HG02973 (cell line): ENCODE measurements at regions not wholly inside any gene's neighbourhood (a gene's known extent, or its start where the extent isn't known, plus 50 kb on each side); places are given as distances from the start of the nearest gene placed in this dataset.
"Not testable (repeated sequence)": the region's sequence is repeated elsewhere in the genome, so short reads cannot be mapped to it uniquely, and the experiment has no call there.

Source experiments
- ATAC-seq: cut with Tn5 transposase; IDR thresholded peaks from one replicate; pipeline ENCODE4 v1.9.1; 2021; ENCODE audit warnings: moderate library complexity; ENCODE audit not compliant: unreplicated experiment

- ATAC-seq: not testable (repeated sequence)
These were observed 53.1 kb upstream of the TMEM252 start for GRCh38 chr9:68593760-68594159.

- no peak for ATAC-seq
These were observed 55.2 kb upstream of the TMEM252 start for GRCh38 chr9:68595868-68596267.

GRCh38 chr9:68597362-68597997 lies 56.8 kb upstream of the TMEM252 start:
- ATAC-seq: no peak

GRCh38 chr9:68599826-68600225 lies 59.1 kb upstream of the TMEM252 start:
- no peak for ATAC-seq

- ATAC-seq: no peak
These were observed 60.4 kb upstream of the TMEM252 start for GRCh38 chr9:68601081-68601480.

- ATAC-seq: no peak
These were observed 62.7 kb upstream of the TMEM252 start for GRCh38 chr9:68603371-68603770.

GRCh38 chr9:68608763-68609162 lies 68.1 kb upstream of the TMEM252 start:
- ATAC-seq: no peak

GRCh38 chr9:68609901-68610415 lies 69.3 kb upstream of the TMEM252 start:
- ATAC-seq: no peak

- no peak for ATAC-seq
These were observed 73.4 kb upstream of the TMEM252 start for GRCh38 chr9:68614121-68614520.

GRCh38 chr9:68617011-68617410 lies 76.3 kb upstream of the TMEM252 start:
- ATAC-seq: not testable (repeated sequence)

- ATAC-seq: no peak
These were observed 78.4 kb upstream of the TMEM252 start for GRCh38 chr9:68619072-68619471.

- ATAC-seq: no peak
These were observed 79.0 kb upstream of the TMEM252 start for GRCh38 chr9:68619636-68620035.

- no peak for ATAC-seq
These were observed 79.5 kb upstream of the PIP5K1B start for GRCh38 chr9:68625559-68625958.

- ATAC-seq: no peak
These were observed 78.5 kb upstream of the PIP5K1B start for GRCh38 chr9:68626526-68626925.

GRCh38 chr9:68627104-68627503 lies 77.9 kb upstream of the PIP5K1B start:
- ATAC-seq: no peak

GRCh38 chr9:68627594-68627993 lies 77.4 kb upstream of the PIP5K1B start:
- no peak for ATAC-seq

- no peak for ATAC-seq
These were observed 76.0 kb upstream of the PIP5K1B start for GRCh38 chr9:68629042-68629441.

- no peak for ATAC-seq
These were observed 73.2 kb upstream of the PIP5K1B start for GRCh38 chr9:68631811-68632210.

- ATAC-seq: no peak
These were observed 68.0 kb upstream of the PIP5K1B start for GRCh38 chr9:68637020-68637419.

- not testable (repeated sequence) for ATAC-seq
These were observed 65.8 kb upstream of the PIP5K1B start for GRCh38 chr9:68639261-68639660.

- ATAC-seq: peak; percentile 38
These were observed 64.5 kb upstream of the PIP5K1B start for GRCh38 chr9:68640421-68641089.
